ENCODE measurements at regions not wholly inside any gene's neighbourhood (a gene's known extent, or its start where the extent isn't known, plus 50 kb on each side); places are given as distances from the start of the nearest gene placed in this dataset.

DNA sequence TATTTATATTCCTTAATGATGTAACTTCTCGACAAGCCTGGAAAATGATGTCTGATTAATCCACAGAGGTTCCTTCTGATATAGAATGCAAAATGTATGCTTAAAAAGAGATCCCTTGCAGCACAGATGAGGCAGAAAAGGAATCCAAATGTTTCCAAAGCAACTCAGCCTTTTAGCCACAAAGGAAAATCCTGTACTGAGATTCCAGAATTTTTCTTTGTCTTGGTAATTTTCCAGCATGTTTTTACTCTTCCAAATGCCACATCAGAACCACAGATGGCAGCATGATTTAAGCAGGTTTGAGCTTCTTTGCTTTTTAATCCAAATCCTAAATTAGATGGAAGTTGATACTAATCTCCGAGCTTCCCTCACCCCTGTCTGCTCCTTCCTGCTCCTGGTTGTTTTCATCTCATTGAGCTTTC lies 176.4 kb upstream of the PALMD start:
- TF ChIP-seq POLR2AphosphoS5 (IDR thresholded peaks at IDR 0.05; ENCODE audit: low read depth, low read length) = no peak
- TF ChIP-seq TAF1 (IDR thresholded peaks at IDR 0.05; ENCODE audit: borderline replicate concordance, insufficient read depth, low read length) = no peak
